HG03066 (cell line): ENCODE measurements at regions not wholly inside any gene's neighbourhood (a gene's known extent, or its start where the extent isn't known, plus 50 kb on each side); places are given as distances from the start of the nearest gene placed in this dataset.
"Not testable (repeated sequence)": the region's sequence is repeated elsewhere in the genome, so short reads cannot be mapped to it uniquely, and the experiment has no call there.

Experiments
- ATAC-seq: cut with Tn5 transposase; IDR thresholded peaks from one replicate; pipeline ENCODE4 v1.9.1; 2021; ENCODE audit warnings: low read depth; ENCODE audit not compliant: unreplicated experiment

- no peak for ATAC-seq
Observed at GRCh38 chr1:4062041-4062440, 162.0 kb upstream of the C1orf174 start.

- ATAC-seq, result no peak
Observed at GRCh38 chr1:4062560-4062959, 162.5 kb upstream of the C1orf174 start.

DNA sequence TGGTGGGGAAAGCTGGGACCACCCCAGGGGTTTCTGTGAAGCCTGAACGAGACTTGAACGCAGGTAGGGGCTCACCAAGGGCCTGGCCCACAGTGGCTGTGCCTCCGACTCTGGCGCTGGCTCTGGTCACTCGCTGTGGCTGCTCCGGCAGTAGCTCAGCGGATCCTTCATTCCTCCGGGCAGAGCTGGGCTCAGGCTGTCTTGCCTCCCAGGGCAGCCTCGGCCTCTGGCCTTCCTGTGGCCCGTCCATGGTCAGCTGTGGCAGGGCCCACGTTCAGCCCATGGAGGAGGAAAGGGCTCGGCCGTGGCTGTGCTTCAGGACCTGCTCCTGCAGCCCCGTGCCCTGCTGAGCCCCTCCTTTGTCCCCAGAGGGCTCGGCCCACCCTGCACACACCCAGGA, 162.9 kb upstream of the C1orf174 start:
- no peak for ATAC-seq

GRCh38 chr1:4063516-4063915, 163.4 kb upstream of the C1orf174 start:
- ATAC-seq, result no peak

DNA sequence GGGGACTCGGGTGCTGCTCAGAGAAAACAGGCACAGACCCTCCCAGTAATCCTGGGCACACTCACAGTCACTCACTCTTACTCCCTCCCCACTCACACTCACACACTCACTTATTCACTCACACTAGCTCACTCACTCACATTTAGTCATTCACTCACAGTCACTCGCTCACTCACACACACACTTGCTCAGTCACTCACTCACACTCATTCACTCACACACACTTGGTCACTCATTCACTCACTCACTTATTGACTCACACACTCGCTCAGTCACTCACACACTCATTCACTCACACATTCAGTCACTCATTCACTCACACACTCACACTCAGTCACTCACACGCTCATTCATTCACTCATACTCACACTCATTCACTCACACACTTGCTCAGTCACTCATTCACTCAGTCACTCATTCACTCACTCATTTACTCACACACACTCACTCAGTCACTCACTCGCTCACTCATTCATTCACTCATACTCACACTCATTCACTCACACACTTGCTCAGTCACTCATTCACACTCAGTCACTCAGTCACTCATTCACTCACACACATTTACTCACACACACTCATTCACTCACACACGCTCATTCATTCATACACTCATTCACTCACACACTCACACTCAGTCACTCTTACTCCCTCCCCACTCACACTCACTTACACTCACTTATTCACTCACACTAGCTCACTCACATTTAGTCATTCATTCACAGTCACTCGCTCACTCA, 164.2 kb upstream of the C1orf174 start:
- no peak for ATAC-seq

- ATAC-seq, result no peak
Observed at GRCh38 chr1:4066860-4067599, 167.0 kb upstream of the C1orf174 start.

GRCh38 chr1:4068076-4068475, 168.0 kb upstream of the C1orf174 start:
- ATAC-seq, result no peak

GRCh38 chr1:4071653-4072052, 171.6 kb upstream of the C1orf174 start:
- ATAC-seq, result no peak

- no peak for ATAC-seq
Observed at GRCh38 chr1:4072481-4073153, 172.5 kb upstream of the C1orf174 start.

GRCh38 chr1:4075436-4076225, 175.6 kb upstream of the C1orf174 start:
- no peak for ATAC-seq

GRCh38 chr1:4076346-4076745, 176.3 kb upstream of the C1orf174 start:
- no peak for ATAC-seq

GRCh38 chr1:4078091-4078962, 178.3 kb upstream of the C1orf174 start:
- ATAC-seq, result not testable (repeated sequence)

- ATAC-seq, result no peak
Observed at GRCh38 chr1:4079815-4080214, 179.7 kb upstream of the C1orf174 start.

DNA sequence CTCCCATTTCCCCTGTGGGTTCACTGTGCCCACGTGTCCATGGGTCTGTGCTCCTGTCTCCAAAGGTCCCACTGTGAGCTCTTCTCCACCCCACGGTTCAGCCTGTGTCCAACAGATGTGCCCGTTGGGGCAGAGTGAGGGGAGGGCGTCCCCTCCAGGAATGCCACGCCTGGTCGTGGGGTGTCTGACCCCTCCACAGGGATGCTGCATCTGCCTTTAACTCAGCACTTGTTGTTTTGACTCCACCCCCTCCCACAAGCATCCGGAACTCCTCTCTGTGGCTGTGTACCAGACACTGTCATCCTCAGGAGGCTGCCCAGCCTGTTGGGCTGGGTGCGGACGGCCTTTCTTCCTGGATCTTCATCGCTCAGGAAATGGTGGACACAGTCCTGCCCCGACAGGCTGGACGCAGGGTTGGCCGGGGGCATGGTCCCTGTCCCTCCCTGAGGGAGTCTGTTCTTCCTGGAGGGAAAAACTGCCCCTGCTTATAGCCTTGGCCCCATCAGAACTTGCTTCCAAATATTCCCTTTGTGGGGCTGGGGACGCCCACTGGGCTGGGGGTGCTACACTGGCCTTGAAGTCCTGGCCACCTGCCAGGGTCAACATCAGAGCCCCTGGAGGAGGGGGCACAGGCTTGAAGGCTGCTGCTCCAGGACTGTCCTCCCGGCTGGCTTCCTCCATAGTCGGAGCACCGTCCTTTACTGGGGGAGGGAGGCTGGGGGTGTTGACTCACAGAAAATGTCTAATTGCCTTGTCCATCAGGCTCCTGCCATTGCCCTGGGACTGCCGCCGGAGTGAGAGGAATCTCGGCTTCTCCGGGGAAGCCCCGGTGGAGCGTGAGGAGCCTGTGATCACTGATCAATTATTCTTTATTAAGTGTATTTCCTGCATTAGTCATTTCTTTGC, 182.0 kb upstream of the C1orf174 start:
- ATAC-seq, result no peak

GRCh38 chr1:4083231-4084047, 183.4 kb upstream of the C1orf174 start:
- no peak for ATAC-seq

- ATAC-seq, result no peak
Observed at GRCh38 chr1:4084048-4084431, 184.0 kb upstream of the C1orf174 start.

GRCh38 chr1:4084446-4084845, 184.4 kb upstream of the C1orf174 start:
- ATAC-seq, result no peak

DNA sequence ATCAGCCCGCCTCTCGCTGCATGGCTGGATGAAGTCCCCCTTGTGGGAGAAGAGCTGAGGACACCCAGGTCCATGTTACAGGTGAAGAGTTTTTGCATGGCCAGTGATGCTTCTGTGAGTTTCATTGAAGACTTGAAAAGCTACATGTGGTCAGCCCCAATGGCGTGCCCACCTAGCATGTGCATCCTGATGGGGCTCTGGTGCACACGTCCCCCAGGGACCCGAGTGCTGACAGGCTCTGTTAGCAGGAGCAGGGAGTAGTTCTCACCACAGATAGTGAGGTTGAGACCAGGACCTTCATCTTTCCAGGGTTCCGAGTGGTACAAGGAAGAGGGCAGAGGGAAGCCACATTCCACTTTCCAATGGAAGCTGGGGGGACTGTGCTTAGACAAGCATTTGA, 184.8 kb upstream of the C1orf174 start:
- no peak for ATAC-seq
